ENCODE measurements at regions not wholly inside any gene's neighbourhood (a gene's known extent, or its start where the extent isn't known, plus 50 kb on each side); places are given as distances from the start of the nearest gene placed in this dataset.

- TF ChIP-seq EZH2 (IDR thresholded peaks at IDR 0.05) (no peak), POLR2AphosphoS5 (IDR thresholded peaks at IDR 0.05; ENCODE audit: borderline replicate concordance, low read depth, low read length) (no peak)
These were observed 504.6 kb downstream of the KCTD8 start for GRCh38 chr4:43943998-43944397.

Data from SK-N-MC (cell line).